GM12873 (cell line): ENCODE measurements at regions not wholly inside any gene's neighbourhood (a gene's known extent, or its start where the extent isn't known, plus 50 kb on each side); places are given as distances from the start of the nearest gene placed in this dataset.

Experiments
- CTCF ChIP-seq: IDR thresholded peaks from 2 replicates; pipeline ENCODE4 v1.5.1; 2012; ENCODE audit warnings: low read depth, mild to moderate bottlenecking, moderate library complexity, low read length, control low read depth; ENCODE audit not compliant: insufficient read depth; ENCODE audit errors: missing control alignments

- TF ChIP-seq CTCF = no peak
Observed at GRCh38 chrX:40792433-40792832, 57.1 kb upstream of the MED14 start.

- TF ChIP-seq CTCF = no peak
Observed at GRCh38 chrX:40805404-40805803, 70.1 kb upstream of the MED14 start.

GRCh38 chrX:40806513-40807220 is 71.3 kb upstream of the MED14 start:
- no peak for TF ChIP-seq CTCF

GRCh38 chrX:40807384-40807783 is 72.0 kb upstream of the MED14 start:
- TF ChIP-seq CTCF = no peak

GRCh38 chrX:40808203-40808602 is 72.9 kb upstream of the MED14 start:
- TF ChIP-seq CTCF = no peak

GRCh38 chrX:40809210-40809609 is 73.9 kb upstream of the MED14 start:
- no peak for TF ChIP-seq CTCF

DNA sequence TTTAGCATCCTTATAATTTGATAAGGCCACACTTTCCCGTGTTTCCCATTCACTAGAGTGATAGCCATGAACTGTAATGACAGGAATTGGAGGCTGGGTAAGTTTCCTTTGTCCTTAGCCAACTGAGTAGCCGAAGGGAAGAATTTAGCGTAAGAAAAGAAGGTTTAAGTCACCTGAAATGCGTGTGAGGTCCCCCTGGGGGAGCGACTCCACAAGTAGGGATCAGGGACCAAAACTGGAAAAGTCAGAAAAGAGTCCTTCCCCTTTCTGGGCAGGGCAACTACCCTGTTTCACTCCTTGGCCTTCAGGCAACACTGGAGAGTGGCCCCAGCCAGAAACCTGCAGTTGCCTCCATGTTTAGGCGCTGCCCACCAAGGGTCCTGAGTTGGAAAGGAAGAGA is 81.6 kb upstream of the MED14 start:
- no peak for TF ChIP-seq CTCF
